Brain microvascular endothelial cell (primary cell): ENCODE measurements at regions not wholly inside any gene's neighbourhood (a gene's known extent, or its start where the extent isn't known, plus 50 kb on each side); places are given as distances from the start of the nearest gene placed in this dataset.

Experiments
- DNase-seq: peaks from one replicate; pipeline ENCODE4 v3.0.0-alpha.2; 2020
- H3K27ac ChIP-seq: fragments of 250-450 bp; sonication (Bioruptor Pico); 2 replicates; pipeline ENCODE4 v1.5.1; 2020; ENCODE audit warnings: mild to moderate bottlenecking, moderate library complexity
- H3K27me3 ChIP-seq: fragments of 250-450 bp; sonication (Bioruptor Pico); replicated peaks from 2 replicates; pipeline ENCODE4 v1.5.1; 2020; ENCODE audit warnings: mild to moderate bottlenecking
- H3K36me3 ChIP-seq: fragments of 250-450 bp; sonication (Bioruptor Pico); replicated peaks from 2 replicates; pipeline ENCODE4 v1.5.1; 2020; ENCODE audit warnings: mild to moderate bottlenecking
- H3K4me3 ChIP-seq: 2 replicates; pipeline ENCODE4 v1.5.1; 2011; ENCODE audit warnings: low read depth, mild to moderate bottlenecking, control low read depth, low read length, moderate library complexity
- in situ Hi-C: cut with HindIII; loops from 2 replicates; pipeline ENCODE4 v1.10.0; 2017; ENCODE audit warnings: low sequenced_read_pairs, low pct_ligation_motif_present
- TF ChIP-seq, protein P1 (sequence below): IDR thresholded peaks from 2 replicates; pipeline ENCODE4 v1.5.1; 2011; ENCODE audit warnings: low read depth, mild to moderate bottlenecking, moderate library complexity, low read length, control low read depth, inconsistent platforms; ENCODE audit errors: missing control alignments

DNA sequence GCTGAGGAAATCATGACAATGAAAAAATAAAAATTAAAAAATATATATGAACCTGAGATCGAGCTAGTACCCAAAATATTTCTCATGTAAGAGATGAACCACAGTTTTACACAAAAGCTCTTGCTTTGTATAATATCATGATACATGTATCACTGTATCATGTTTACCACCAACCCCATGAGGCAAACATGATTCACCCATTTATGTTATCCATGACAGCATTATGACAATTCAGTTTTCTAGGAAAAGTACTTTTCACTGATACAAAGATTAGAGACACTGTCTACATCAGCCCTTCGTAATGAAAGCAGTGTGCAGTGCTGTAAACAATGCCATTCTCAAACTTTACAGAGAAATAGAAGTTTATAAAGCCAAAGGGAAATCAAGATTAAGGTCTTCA lies 852.5 kb upstream of the LRRC4C start:
- in situ Hi-C loops = no loop called here
- TF ChIP-seq, protein P1, sequence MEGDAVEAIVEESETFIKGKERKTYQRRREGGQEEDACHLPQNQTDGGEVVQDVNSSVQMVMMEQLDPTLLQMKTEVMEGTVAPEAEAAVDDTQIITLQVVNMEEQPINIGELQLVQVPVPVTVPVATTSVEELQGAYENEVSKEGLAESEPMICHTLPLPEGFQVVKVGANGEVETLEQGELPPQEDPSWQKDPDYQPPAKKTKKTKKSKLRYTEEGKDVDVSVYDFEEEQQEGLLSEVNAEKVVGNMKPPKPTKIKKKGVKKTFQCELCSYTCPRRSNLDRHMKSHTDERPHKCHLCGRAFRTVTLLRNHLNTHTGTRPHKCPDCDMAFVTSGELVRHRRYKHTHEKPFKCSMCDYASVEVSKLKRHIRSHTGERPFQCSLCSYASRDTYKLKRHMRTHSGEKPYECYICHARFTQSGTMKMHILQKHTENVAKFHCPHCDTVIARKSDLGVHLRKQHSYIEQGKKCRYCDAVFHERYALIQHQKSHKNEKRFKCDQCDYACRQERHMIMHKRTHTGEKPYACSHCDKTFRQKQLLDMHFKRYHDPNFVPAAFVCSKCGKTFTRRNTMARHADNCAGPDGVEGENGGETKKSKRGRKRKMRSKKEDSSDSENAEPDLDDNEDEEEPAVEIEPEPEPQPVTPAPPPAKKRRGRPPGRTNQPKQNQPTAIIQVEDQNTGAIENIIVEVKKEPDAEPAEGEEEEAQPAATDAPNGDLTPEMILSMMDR = no peak
- H3K27me3 ChIP-seq = no peaks in the 10 kb centered on the region
- DNase-seq = no peak
- H3K36me3 ChIP-seq = no peaks in the 10 kb centered on the region
- H3K4me3 ChIP-seq = no peak overlapping the region
- H3K27ac ChIP-seq = no peak overlapping the region

DNA sequence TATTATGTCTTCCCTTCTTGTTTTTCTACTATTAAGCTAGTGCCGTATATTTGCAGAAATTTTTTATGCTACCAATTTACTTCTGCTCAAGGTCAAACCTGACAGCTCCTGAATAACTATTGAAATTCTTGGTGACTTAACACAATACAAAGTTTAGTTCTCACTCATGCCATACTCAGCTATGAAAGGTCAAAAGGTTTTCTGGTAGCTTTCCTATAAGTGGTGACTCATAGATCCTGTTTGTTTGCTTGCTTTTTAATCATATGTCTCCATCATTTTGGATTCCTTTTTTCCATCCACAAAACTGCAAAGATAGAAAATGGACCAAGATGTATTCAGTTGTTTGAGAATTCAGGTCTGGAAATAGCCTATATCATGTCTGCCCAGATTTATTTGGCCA lies 855.8 kb upstream of the LRRC4C start:
- Histone ChIP-seq H3K27me3 (no peaks in the 10 kb centered on the region), H3K27ac (peak overlapping the region; percentile 89), H3K4me3 (no peak overlapping the region), H3K36me3 (no peaks in the 10 kb centered on the region)
- in situ Hi-C loops = no loop called here
- TF ChIP-seq, protein P1 = no peak
- peak; percentile 30 for DNase-seq

DNA sequence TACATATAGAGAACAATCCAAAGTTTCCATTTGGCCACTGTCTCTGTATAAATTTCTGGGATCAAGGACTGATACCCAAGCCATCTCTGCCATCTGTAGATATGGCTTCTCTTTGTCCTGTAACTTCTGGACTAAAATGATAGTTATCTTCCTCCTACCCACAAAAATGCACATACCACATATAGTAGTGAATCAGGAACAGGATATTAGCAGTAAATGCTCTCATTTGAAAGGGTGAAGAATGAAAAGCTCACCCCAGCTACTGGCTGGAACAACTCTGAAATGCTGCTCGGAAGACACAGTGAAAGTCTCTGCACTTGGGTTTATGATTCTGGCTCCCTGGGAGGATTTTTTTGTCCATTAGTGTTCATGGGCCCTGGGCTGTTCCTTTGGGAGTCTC lies 856.4 kb upstream of the LRRC4C start:
- Histone ChIP-seq H3K27me3 (no peaks in the 10 kb centered on the region), H3K27ac (peak overlapping the region; percentile 89), H3K36me3 (no peaks in the 10 kb centered on the region), H3K4me3 (no peak overlapping the region)
- TF ChIP-seq, protein P1 = no peak
- in situ Hi-C loops = no loop called here
- peak; percentile 56 for DNase-seq

DNA sequence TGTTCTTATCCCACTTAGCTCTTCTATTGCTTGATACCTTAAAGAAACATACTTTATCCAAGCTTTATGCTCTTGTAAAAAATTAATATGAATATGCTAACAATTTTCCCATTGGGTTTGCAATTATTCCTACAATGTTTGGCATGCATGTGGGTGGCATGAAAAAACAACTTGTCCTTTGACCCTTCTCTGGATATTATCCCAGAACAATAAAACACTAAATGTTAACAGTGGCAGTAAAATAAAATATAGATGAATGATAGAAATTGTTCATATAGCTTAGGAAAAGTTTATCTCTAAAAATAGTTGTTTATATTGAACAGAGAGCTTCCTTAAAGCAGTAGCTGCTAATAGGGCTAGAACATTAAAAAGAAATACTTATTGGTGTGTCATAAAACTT lies 860.5 kb upstream of the LRRC4C start:
- TF ChIP-seq, protein P1 = no peak
- in situ Hi-C loops = no loop called here
- peak; percentile 20 for DNase-seq
- no peaks in the 10 kb centered on the region for H3K27me3 ChIP-seq
- no peak overlapping the region for H3K4me3 ChIP-seq
- no peaks in the 10 kb centered on the region for H3K36me3 ChIP-seq
- peak overlapping the region; percentile 90 for H3K27ac ChIP-seq

DNA sequence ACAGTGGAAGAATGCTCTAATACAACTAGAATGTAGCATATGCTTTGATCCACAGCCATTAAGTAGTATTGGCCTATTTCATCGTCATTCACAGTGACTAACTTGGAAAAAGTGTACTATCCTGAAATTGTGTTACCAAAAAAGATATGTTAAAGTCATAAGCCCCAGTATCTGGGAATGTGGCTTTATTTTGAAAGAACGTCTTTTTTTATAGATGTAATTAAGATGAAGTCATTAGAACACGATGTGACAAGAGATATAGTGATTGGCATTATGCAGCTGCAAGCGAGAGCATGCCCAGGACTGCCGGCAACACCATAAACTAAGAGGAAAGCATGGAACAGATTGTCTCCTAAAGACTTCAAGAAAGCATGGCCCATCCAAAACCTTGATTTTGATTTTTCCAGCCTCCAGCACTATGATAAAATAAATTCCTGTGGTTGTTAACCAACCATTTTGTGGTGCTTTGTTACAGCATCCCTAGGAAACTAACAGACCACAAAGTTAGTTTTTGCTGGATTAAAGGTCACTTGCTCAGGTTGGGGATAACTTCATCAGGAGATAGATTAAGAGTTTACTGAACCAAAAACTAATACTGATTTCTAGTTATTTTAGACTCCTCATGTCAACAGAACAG lies 870.6 kb upstream of the LRRC4C start:
- in situ Hi-C loops = no loop called here
- Histone ChIP-seq H3K27ac (no peak overlapping the region), H3K4me3 (no peak overlapping the region), H3K36me3 (no peaks in the 10 kb centered on the region), H3K27me3 (no peaks in the 10 kb centered on the region)
- DNase-seq = peak; percentile 21
- TF ChIP-seq, protein P1 = no peak
